ENCODE measurements at regions not wholly inside any gene's neighbourhood (a gene's known extent, or its start where the extent isn't known, plus 50 kb on each side); places are given as distances from the start of the nearest gene placed in this dataset.
"Not testable (repeated sequence)": the region's sequence is repeated elsewhere in the genome, so short reads cannot be mapped to it uniquely, and the experiment has no call there.

DNA sequence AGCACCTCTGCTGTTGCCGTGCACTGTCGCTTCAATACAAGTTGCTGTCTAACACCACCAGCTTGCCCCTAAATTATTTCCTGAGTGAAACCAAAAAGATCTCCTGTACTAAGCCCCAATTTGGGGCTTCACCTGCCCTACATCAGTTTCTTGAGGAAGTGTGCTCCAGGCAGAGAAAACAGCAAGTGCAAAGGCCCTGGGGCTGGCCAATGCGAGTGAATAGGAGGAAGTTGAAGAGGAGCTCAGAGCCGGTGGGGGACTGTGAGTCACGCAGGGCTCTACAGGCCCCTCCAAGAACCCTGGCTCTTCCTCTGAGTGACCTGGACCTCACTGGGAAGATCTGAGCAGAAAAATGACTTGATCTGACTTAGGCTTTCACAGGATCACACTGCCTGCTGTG lies 117.2 kb downstream of the IPO8 start:
- no peak for DNase-seq

DNA sequence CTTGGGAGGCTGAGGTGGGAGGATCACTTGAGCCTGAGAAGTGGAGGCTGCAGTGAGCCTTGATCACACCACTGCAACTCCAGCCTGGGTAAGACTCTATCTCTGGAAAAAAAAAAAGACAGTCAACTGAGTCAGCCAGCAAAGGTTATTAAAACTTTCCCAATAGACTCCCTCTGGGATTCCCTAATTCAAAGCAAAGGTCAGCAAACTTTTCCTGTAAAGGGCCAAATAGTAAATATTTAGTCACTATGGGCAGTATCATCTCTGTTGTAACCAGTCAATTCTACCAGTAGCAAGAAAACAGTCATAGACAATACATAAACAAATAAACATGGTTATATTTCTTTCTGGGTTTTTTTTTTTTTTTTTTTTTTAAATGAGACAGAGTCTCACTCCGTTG lies 122.5 kb downstream of the IPO8 start:
- no peak for DNase-seq

DNA sequence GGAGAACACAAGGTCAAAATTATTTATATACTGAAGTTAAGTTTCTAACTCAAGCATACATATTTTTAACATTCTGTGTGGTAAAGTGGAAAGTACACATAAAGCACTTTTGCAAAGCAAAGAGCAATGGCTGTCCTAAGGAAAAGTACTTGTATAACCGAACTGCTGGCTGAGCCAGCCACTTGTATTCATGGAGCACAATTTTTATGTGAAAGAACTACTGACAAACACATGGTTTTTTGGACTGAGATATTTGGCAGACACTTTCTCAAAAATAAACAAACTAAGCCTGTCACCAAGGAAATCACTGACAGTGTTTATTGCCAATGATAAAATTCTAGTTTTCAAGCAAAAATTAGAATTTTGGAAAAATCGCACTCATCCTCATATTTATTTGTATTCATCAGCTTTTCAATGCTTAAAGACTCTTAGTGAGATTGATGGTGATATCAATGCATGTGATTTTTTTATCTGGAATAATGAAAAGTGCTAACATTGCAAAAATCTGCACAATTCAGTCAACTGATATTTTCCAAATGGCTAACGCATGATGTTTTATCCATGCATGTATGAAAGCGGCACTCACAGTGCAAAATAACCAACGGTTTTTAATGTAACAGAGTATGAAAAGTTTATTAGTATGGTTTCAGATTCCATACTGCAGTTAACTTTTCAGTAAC lies 125.3 kb downstream of the IPO8 start:
- DNase-seq, result no peak

- DNase-seq, result no peak
Measured at GRCh38 chr12:30569426-30569825, 126.2 kb downstream of the IPO8 start.

DNA sequence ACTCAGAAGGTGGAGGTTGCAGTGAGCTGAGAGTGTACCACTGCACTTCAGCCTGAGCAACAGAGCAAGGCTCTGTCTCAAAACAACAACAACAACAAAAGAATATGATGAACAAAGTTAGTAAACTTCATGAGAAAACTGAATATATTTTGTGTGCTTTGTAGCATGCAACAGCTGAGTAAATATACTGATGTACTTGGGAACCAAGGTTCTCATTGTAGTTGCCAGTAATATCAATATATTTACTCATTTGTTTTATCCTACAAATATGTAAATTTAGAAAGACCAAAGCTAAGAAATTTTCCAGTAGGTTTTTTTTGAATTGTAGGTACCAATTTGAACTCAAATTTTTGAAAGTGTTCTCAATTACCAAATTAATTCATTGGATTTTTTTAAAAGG lies 127.2 kb downstream of the IPO8 start:
- DNase-seq, result no peak

- DNase-seq, result no peak
Measured at GRCh38 chr12:30567082-30567481, 128.6 kb downstream of the IPO8 start.

- DNase-seq, result no peak
Measured at GRCh38 chr12:30564394-30564793, 131.3 kb downstream of the IPO8 start.

GRCh38 chr12:30548203-30548602 lies 147.5 kb downstream of the IPO8 start:
- no peak for DNase-seq

- DNase-seq, result no peak
Measured at GRCh38 chr12:30546121-30546520, 149.5 kb downstream of the IPO8 start.

GRCh38 chr12:30544704-30545103 lies 151.0 kb downstream of the IPO8 start:
- not testable (repeated sequence) for DNase-seq

DNA sequence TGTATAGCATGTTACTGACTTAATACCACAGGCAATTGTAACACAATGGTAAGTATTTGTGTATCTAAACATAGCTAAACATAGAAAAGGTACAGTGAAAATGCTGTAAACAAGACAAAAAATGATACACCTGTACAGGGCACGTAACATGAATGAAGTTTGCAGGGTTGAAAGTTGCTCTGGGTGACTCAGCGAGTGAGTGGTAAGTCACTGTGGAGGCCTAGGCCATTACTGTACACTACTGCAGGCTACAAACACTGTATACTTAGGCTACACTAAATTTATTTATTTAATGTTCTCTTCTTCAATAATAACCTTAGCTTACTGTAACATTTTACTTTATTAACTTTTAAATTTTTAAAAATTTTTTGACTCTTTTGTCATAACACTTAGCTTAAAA lies 158.4 kb downstream of the IPO8 start:
- no peak for DNase-seq

DNA sequence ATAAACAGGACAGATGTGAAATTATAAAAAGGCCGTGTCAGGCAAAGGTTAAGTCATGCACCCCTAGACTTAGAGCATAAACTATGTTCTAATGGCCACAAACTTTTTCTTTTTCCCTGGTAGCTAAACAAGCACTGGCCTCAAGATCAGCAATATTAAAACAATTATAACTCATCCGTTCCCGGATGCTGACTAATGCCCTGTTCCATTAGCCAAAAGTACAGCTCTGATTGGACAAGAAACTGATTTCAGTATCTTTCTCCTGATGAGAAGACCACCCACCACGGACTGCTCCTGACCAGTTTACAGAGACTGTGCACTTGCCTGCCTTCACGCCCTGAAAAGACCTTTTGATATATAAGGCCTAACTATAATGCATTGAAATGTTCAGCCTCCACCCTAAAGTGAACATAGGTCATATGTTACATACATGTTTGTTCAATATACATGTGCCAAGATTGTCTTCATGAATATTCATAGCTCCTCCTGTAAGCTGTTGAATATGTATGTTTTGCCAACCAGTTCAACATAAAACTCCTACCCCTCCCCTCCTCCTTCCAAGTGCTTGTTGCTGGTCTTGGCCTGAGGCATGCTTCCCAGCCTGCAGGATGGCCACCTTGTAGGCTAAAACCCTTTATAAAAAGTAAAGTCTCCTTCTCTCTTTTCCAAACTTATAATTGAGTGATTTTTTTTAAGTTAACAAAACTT lies 162.0 kb downstream of the IPO8 start:
- DNase-seq, result no peak

DNA sequence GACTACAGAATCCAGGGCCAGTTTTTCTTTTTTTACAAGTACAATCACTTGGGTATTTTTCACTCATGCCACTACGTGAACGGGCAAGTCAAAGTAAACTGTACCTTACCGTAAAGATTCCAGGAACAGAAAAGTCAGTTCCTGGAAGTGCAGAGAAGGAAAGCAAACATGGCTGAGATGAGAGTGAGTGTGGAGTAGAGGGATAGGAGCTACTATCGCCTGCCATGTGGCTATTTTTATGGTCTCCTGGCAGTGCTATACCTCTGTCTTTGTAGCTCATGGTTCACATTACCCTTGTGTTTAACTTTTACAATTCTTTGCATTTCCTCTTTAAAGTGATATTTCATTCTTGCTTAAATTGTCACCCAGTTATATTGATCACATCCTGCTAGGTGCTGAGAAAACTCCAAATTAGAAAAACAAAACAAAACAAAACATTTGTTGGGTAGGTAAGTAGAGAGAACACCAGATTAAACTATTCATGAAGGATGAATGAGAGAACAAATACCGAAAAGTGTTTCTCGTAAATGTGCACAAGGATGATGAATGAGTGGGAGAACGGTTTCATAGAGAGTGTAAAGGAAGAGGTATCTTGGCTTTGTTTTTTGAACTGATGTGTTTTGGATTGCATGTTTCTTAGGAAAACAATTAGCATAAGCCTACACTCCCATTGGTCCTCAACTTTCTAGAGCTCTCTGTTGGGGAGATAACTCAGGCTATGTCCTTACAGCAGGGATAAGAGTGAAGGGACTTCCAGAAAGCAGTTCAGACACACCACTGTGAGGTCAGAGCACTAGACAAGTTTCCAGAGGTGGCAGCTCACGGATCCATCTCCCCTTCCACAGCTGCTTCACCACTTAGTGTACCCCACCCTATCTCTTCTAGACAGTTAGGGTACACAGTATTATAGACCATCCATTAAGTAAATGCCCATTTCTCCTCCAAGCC lies 163.7 kb downstream of the IPO8 start:
- no peak for DNase-seq

GRCh38 chr12:30529489-30530269 lies 166.0 kb downstream of the IPO8 start:
- DNase-seq, result no peak

DNA sequence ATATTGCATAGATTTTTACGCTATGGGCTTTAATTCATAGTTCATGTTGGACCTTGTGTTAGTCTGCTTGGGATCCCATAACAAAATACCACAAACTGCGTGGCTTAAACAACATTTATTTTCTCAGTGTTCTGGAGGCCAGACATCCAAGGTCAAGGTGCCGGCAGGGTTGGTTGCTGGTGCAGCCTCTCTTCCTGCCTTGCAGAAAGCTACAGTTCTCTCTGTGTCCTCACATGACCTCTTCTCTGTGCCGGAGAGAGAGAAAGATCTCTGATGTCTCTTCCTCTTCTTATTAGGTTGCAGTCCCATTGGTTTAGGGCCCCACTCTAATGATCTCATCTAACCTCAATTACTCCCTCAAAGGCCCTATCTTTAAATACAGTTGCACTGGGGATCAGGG lies 170.5 kb downstream of the IPO8 start:
- peak; percentile 38 for DNase-seq

GRCh38 chr12:30520285-30520684 lies 175.4 kb downstream of the IPO8 start:
- not testable (repeated sequence) for DNase-seq

- no peak for DNase-seq
Measured at GRCh38 chr12:30519535-30519934, 176.1 kb downstream of the IPO8 start.

GRCh38 chr12:30517320-30517719 lies 178.3 kb downstream of the IPO8 start:
- DNase-seq, result no peak

GRCh38 chr12:30515351-30515750 lies 180.3 kb downstream of the IPO8 start:
- peak; percentile 38 for DNase-seq

DNA sequence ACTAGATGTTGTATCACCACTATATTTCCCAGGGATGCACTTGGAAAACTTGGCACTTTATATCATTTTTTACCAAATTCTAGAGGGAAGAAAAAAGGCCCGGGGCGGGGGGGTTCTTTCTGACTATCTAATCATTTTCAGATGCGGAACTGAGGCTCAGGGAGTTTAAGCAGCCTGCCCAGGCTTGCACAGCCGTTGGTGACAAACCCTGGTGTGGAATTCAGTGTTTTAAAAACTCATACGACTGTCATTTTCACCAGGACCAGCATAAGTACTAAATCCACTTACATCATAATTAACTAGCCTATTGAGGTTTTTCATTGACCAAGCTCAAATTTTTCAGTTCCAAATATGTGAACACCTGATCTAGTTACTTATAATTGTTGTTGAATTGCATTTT lies 181.0 kb downstream of the IPO8 start:
- no peak for DNase-seq

GRCh38 chr12:30508205-30508967 lies 187.3 kb downstream of the IPO8 start:
- no peak for DNase-seq

GRCh38 chr12:30507576-30507975 lies 188.1 kb downstream of the IPO8 start:
- DNase-seq, result no peak

Measured in MV-4-11 (cell line).